ENCODE measurements at regions not wholly inside any gene's neighbourhood (a gene's known extent, or its start where the extent isn't known, plus 50 kb on each side); places are given as distances from the start of the nearest gene placed in this dataset.

DNA sequence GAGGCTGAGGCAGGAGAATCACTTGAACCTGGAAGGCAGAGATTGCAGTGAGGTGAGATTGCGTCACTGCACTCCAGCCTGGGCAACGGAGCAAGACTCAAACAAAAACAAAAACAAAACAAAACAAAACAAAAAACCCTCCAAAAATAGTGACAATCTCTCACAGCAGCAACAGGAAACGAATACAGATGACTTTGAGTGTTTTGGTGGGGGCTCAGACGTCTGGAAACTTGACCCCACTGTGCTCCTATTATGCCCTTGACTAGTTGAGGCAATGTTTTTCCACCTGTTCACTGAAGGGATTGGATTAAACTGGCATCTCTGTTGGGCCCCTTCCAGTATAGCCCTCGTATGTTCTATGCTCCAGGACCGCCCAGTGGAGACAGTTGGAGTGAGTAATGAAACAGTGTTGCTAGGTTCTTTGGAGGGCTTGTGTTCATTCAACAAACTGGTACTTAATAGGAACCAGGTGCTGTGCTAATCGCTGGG, 167.0 kb downstream of the UTP18 start:
- no peak overlapping the region; the same call in 1 of the 2 replicates for H3K4me2 ChIP-seq (ENCODE audit: control insufficient read depth, insufficient read depth)
- no peaks in the 10 kb centered on the region for H3K9me3 ChIP-seq (replicated peaks; ENCODE audit: control insufficient read depth, insufficient read depth, low read length)
- H3K36me3 ChIP-seq (ENCODE audit: control insufficient read depth in 2 of 2, insufficient read depth in 2 of 2, low read length in 1 of 2): no peaks in the 10 kb centered on the region
- H3K27ac ChIP-seq (ENCODE audit: control insufficient read depth, insufficient read depth): no peak overlapping the region
- no peak overlapping the region for H3K9ac ChIP-seq (ENCODE audit: control insufficient read depth, insufficient read depth, low read length)
- no peak for DNase-seq (ENCODE audit: low read depth, low spot score)
- ChIA-PET SMC1A (ENCODE audit: uncharacterized antibody, unreplicated experiment) (interaction anchor here (1.7 kb wide), 1 partner anchor 55 kb away, joined by 5 read pairs; no protein-coding TSS in a partner anchor), POLR2A (no interaction called here), RAD21 (ENCODE audit: unreplicated experiment) (no interaction called here), CTCF (interaction anchor here (0.8 kb wide), 1 partner anchor 55 kb away, joined by 3 read pairs; no protein-coding TSS in a partner anchor)
- intact Hi-C loops (cut with micrococcal nuclease; ENCODE audit: unreplicated experiment): no loop called here
- 37% methylated on average over 7 of the region's 7 CpGs for WGBS (ENCODE audit: insufficient coverage, insufficient replicate concordance, low lambda C conversion rate, missing lambda C conversion rate)
- H4K20me1 ChIP-seq (ENCODE audit: control insufficient read depth, insufficient read depth): no peaks in the 10 kb centered on the region
- H3K27me3 ChIP-seq (replicated peaks in 1 of 2; ENCODE audit: control insufficient read depth in 2 of 2, insufficient read depth in 2 of 2, low read length in 1 of 2): no peaks in the 10 kb centered on the region
- peak; percentile 52 for ATAC-seq
- H3K4me3 ChIP-seq: no peak overlapping the region
- no peaks in the 10 kb centered on the region for H3K79me2 ChIP-seq (ENCODE audit: control insufficient read depth, insufficient read depth, low read length)
- no TSS peak for BruUV-seq (replicated peaks)
- TF ChIP-seq, protein P1, sequence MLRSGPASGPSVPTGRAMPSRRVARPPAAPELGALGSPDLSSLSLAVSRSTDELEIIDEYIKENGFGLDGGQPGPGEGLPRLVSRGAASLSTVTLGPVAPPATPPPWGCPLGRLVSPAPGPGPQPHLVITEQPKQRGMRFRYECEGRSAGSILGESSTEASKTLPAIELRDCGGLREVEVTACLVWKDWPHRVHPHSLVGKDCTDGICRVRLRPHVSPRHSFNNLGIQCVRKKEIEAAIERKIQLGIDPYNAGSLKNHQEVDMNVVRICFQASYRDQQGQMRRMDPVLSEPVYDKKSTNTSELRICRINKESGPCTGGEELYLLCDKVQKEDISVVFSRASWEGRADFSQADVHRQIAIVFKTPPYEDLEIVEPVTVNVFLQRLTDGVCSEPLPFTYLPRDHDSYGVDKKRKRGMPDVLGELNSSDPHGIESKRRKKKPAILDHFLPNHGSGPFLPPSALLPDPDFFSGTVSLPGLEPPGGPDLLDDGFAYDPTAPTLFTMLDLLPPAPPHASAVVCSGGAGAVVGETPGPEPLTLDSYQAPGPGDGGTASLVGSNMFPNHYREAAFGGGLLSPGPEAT (IDR thresholded peaks at IDR 0.05; ENCODE audit: low read depth): no peak
- TF ChIP-seq, protein P2, sequence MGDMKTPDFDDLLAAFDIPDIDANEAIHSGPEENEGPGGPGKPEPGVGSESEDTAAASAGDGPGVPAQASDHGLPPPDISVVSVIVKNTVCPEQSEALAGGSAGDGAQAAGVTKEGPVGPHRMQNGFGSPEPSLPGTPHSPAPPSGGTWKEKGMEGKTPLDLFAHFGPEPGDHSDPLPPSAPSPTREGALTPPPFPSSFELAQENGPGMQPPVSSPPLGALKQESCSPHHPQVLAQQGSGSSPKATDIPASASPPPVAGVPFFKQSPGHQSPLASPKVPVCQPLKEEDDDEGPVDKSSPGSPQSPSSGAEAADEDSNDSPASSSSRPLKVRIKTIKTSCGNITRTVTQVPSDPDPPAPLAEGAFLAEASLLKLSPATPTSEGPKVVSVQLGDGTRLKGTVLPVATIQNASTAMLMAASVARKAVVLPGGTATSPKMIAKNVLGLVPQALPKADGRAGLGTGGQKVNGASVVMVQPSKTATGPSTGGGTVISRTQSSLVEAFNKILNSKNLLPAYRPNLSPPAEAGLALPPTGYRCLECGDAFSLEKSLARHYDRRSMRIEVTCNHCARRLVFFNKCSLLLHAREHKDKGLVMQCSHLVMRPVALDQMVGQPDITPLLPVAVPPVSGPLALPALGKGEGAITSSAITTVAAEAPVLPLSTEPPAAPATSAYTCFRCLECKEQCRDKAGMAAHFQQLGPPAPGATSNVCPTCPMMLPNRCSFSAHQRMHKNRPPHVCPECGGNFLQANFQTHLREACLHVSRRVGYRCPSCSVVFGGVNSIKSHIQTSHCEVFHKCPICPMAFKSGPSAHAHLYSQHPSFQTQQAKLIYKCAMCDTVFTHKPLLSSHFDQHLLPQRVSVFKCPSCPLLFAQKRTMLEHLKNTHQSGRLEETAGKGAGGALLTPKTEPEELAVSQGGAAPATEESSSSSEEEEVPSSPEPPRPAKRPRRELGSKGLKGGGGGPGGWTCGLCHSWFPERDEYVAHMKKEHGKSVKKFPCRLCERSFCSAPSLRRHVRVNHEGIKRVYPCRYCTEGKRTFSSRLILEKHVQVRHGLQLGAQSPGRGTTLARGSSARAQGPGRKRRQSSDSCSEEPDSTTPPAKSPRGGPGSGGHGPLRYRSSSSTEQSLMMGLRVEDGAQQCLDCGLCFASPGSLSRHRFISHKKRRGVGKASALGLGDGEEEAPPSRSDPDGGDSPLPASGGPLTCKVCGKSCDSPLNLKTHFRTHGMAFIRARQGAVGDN (IDR thresholded peaks at IDR 0.05): no peak
- TF ChIP-seq POLR2A (IDR thresholded peaks at IDR 0.05; ENCODE audit: low read depth, low read length): no peak
- TF ChIP-seq, protein P3, sequence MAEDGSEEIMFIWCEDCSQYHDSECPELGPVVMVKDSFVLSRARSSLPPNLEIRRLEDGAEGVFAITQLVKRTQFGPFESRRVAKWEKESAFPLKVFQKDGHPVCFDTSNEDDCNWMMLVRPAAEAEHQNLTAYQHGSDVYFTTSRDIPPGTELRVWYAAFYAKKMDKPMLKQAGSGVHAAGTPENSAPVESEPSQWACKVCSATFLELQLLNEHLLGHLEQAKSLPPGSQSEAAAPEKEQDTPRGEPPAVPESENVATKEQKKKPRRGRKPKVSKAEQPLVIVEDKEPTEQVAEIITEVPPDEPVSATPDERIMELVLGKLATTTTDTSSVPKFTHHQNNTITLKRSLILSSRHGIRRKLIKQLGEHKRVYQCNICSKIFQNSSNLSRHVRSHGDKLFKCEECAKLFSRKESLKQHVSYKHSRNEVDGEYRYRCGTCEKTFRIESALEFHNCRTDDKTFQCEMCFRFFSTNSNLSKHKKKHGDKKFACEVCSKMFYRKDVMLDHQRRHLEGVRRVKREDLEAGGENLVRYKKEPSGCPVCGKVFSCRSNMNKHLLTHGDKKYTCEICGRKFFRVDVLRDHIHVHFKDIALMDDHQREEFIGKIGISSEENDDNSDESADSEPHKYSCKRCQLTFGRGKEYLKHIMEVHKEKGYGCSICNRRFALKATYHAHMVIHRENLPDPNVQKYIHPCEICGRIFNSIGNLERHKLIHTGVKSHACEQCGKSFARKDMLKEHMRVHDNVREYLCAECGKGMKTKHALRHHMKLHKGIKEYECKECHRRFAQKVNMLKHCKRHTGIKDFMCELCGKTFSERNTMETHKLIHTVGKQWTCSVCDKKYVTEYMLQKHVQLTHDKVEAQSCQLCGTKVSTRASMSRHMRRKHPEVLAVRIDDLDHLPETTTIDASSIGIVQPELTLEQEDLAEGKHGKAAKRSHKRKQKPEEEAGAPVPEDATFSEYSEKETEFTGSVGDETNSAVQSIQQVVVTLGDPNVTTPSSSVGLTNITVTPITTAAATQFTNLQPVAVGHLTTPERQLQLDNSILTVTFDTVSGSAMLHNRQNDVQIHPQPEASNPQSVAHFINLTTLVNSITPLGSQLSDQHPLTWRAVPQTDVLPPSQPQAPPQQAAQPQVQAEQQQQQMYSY (CRISPR knock-in tag; IDR thresholded peaks at IDR 0.05): no peak
- no peak for FAIRE-seq
- in situ Hi-C loops (cut with MboI): no loop called here
- peaks cover 4% of the 10 kb centered on the region; the same call in 1 of the 2 replicates for H3K4me1 ChIP-seq (ENCODE audit: control insufficient read depth, insufficient read depth, low read length)
- H2AFZ ChIP-seq (ENCODE audit: control insufficient read depth, low read depth, low read length): peak overlapping the region; percentile 3; the same call in 1 of the 2 replicates

Measured in GM12878 (cell line).